Gastrocnemius medialis (tissue), 4 donors: ENCODE measurements at regions not wholly inside any gene's neighbourhood (a gene's known extent, or its start where the extent isn't known, plus 50 kb on each side); places are given as distances from the start of the nearest gene placed in this dataset.

Experiments
- ATAC-seq, 2 donors: fragments of 150-250 bp; one replicate each; pipeline ENCODE4 v1.9.1; 2016
- DNase-seq, 2 donors: peaks; one replicate each; pipeline ENCODE4 v3.0.0-alpha.2; 2019
- H3K27ac ChIP-seq, 4 donors: fragments of 200-600 bp; sonication (generic); 1 replicate in 1 of 4; 2 replicates in 3 of 4; pipeline ENCODE4 v1.5.1; 2016 to 2018; ENCODE audit warnings: mild to moderate bottlenecking in 2 of 4, moderate library complexity in 1 of 4
- H3K27me3 ChIP-seq, 3 donors: fragments of 200-600 bp; sonication (generic) in 2 of 3; 1 replicate in 1 of 3; 2 replicates in 2 of 3; pipeline versions ENCODE4 v1.5.1 to v1.6.0; 2016 to 2019; ENCODE audit warnings: mild to moderate bottlenecking in 1 of 3, moderate library complexity in 1 of 3
- H3K36me3 ChIP-seq, 2 donors: fragments of 200-600 bp; sonication (generic) in 1 of 2; one replicate each; pipeline ENCODE4 v1.5.1; 2017 to 2018
- H3K4me1 ChIP-seq, 2 donors: fragments of 200-600 bp; sonication (generic) in 1 of 2; one replicate each; pipeline ENCODE4 v1.5.1; 2016 to 2017; ENCODE audit warnings: mild to moderate bottlenecking in 2 of 2
- H3K4me3 ChIP-seq, 4 donors: fragments of 200-600 bp; sonication (generic) in 3 of 4; 1 replicate in 1 of 4; 2 replicates in 3 of 4; pipeline ENCODE4 v1.5.1; 2016 to 2019; ENCODE audit warnings: mild to moderate bottlenecking in 2 of 4
- H3K9me3 ChIP-seq, 3 donors: fragments of 200-600 bp; sonication (generic) in 2 of 3; 1 replicate in 1 of 3; 2 replicates in 2 of 3; pipeline ENCODE4 v1.5.1; 2016 to 2019
- CTCF ChIP-seq, 5 experiments: fragments of 450-650 bp in 3 of 5; fragments of 200-600 bp in 2 of 5; sonication (generic) in 2 of 5; IDR thresholded peaks in 4 of 5; conservative IDR thresholded peaks in 1 of 5; 1 replicate in 4 of 5; 2 replicates in 1 of 5; pipeline ENCODE4 v1.5.1; 2016 to 2019; ENCODE audit warnings: antibody characterized with exemption in 5 of 5, mild to moderate bottlenecking in 3 of 5, moderate library complexity in 3 of 5
- POLR2A ChIP-seq, 2 donors: fragments of 450-650 bp; IDR thresholded peaks; one replicate each; pipeline ENCODE4 v1.6.1; 2017; ENCODE audit warnings: antibody characterized with exemption in 2 of 2, mild to moderate bottlenecking in 2 of 2, moderate library complexity in 2 of 2
- in situ Hi-C, 4 donors: fragments of 200-750 bp; cut with MboI; loops; one replicate each; pipeline versions ENCODE4 v1.15.0 to v1.8.0; 2017; ENCODE audit warnings: low sequenced_read_pairs in 4 of 4
- intact Hi-C: fragments of 100-400 bp; cut with DNase I; formaldehyde crosslinking; loops from one replicate; pipeline ENCODE4 v1.15.1; 2023; ENCODE audit warnings: low total_unique reads

GRCh38 chr4:17272154-17272553, 239.7 kb downstream of the QDPR start:
- H3K4me3 ChIP-seq: no peak overlapping the region
- DNase-seq (no peak), ATAC-seq (no peak)
- intact Hi-C loops: no loop called here
- H3K9me3 ChIP-seq: no peaks in the 10 kb centered on the region
- no peaks in the 10 kb centered on the region for H3K4me1 ChIP-seq
- H3K36me3 ChIP-seq: no peaks in the 10 kb centered on the region
- no peaks in the 10 kb centered on the region for H3K27me3 ChIP-seq
- no peak overlapping the region for H3K27ac ChIP-seq
- in situ Hi-C loops: no loop called here
- TF ChIP-seq POLR2A (IDR thresholded peaks at IDR 0.05) (no peak), CTCF (IDR thresholded peaks at IDR 0.05 in 4 of 5, conservative IDR thresholded peaks at IDR 0.05 in 1 of 5) (no peak)

- ATAC-seq: no peak
- in situ Hi-C loops (no loop called here), intact Hi-C loops (no loop called here)
These were observed 246.2 kb downstream of the QDPR start for GRCh38 chr4:17265653-17266052.

GRCh38 chr4:17265139-17265538, 246.8 kb downstream of the QDPR start:
- TF ChIP-seq CTCF (IDR thresholded peaks at IDR 0.05 in 4 of 5, conservative IDR thresholded peaks at IDR 0.05 in 1 of 5) (no peak), POLR2A (IDR thresholded peaks at IDR 0.05) (no peak)
- H3K36me3 ChIP-seq: no peaks in the 10 kb centered on the region
- H3K4me1 ChIP-seq: no peaks in the 10 kb centered on the region
- H3K27ac ChIP-seq: no peak overlapping the region
- no peak for ATAC-seq
- in situ Hi-C loops (no loop called here), intact Hi-C loops (no loop called here)
- no peaks in the 10 kb centered on the region for H3K9me3 ChIP-seq
- no peak overlapping the region for H3K4me3 ChIP-seq
- DNase-seq: no peak
- H3K27me3 ChIP-seq: no peaks in the 10 kb centered on the region

More at GRCh38 chr4:17265653-17266052, 246.2 kb downstream of the QDPR start:
- TF ChIP-seq CTCF (IDR thresholded peaks at IDR 0.05 in 4 of 5, conservative IDR thresholded peaks at IDR 0.05 in 1 of 5): no peak
- no peak for TF ChIP-seq POLR2A (IDR thresholded peaks at IDR 0.05)
- DNase-seq: no peak
- Histone ChIP-seq H3K9me3 (no peaks in the 10 kb centered on the region), H3K36me3 (no peaks in the 10 kb centered on the region), H3K27ac (no peak overlapping the region), H3K4me3 (no peak overlapping the region), H3K27me3 (no peaks in the 10 kb centered on the region), H3K4me1 (no peaks in the 10 kb centered on the region)

- in situ Hi-C loops: no loop called here
- H3K4me3 ChIP-seq: no peak overlapping the region
- H3K36me3 ChIP-seq: no peaks in the 10 kb centered on the region
- H3K4me1 ChIP-seq: no peaks in the 10 kb centered on the region
- H3K27me3 ChIP-seq: no peaks in the 10 kb centered on the region
- no peak overlapping the region for H3K27ac ChIP-seq
- no peak for TF ChIP-seq CTCF (IDR thresholded peaks at IDR 0.05 in 4 of 5, conservative IDR thresholded peaks at IDR 0.05 in 1 of 5)
- TF ChIP-seq POLR2A (IDR thresholded peaks at IDR 0.05): no peak
- intact Hi-C loops: no loop called here
- ATAC-seq: no peak
- H3K9me3 ChIP-seq: no peaks in the 10 kb centered on the region
- no peak for DNase-seq
These were observed 251.6 kb downstream of the QDPR start for GRCh38 chr4:17260166-17260907.

- no peak overlapping the region for H3K27ac ChIP-seq
- H3K9me3 ChIP-seq: no peaks in the 10 kb centered on the region
- in situ Hi-C loops: no loop called here
- intact Hi-C loops: no loop called here
- H3K36me3 ChIP-seq: no peaks in the 10 kb centered on the region
- H3K27me3 ChIP-seq: no peaks in the 10 kb centered on the region
- no peak for DNase-seq
- no peaks in the 10 kb centered on the region for H3K4me1 ChIP-seq
- no peak for ATAC-seq
- no peak overlapping the region for H3K4me3 ChIP-seq
- TF ChIP-seq CTCF (IDR thresholded peaks at IDR 0.05 in 4 of 5, conservative IDR thresholded peaks at IDR 0.05 in 1 of 5) (no peak), POLR2A (IDR thresholded peaks at IDR 0.05) (no peak)
These were observed 253.8 kb downstream of the QDPR start for GRCh38 chr4:17258106-17258505.
